Suppressor macrophage treated with lipopolysaccharide for 1 hour (primary cell): ENCODE measurements at regions not wholly inside any gene's neighbourhood (a gene's known extent, or its start where the extent isn't known, plus 50 kb on each side); places are given as distances from the start of the nearest gene placed in this dataset.

ENCODE experiments used
- DNase-seq, 3 donors: peaks; one replicate each; pipeline ENCODE4 v3.0.0-alpha.2; 2020 to 2022

DNA sequence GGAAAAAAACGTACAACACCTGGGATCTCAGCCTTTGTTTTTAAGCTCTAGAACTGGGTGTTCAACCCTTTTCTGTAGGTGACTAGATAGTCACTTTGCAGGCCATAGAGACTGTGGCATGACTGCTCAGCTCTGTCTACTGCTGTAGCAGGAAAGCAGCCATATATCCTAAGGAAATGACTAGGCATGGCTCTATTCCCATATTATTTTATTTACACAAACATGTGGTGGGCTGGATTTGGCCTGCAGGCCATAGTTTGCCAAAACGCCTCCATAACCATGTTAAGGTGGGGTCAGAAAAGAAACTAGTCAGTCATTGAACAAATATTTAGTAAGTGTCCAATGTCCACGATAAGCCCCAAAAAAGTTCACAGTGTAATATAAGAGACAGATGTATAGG, 452.5 kb downstream of the MCTP2 start:
- no peak for DNase-seq

DNA sequence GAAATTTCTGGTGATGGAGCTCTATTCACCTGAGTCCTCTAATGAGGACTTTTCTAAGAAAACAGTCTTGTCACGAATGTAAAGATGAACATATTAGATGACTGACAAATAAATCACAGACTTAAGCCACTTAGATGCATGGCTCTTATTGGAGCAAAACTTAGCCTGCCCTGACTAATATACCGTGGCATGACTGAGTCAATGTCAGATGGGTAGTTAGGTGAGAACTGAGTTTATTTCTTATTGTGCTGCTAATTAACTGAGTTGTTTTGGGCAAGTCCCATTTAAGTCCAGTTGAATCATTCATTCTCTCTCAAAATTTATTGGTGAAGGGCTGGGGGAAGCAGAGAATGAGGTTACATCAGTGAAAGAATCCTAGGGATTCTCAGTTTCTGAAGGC, 459.8 kb downstream of the MCTP2 start:
- no peak for DNase-seq

DNA sequence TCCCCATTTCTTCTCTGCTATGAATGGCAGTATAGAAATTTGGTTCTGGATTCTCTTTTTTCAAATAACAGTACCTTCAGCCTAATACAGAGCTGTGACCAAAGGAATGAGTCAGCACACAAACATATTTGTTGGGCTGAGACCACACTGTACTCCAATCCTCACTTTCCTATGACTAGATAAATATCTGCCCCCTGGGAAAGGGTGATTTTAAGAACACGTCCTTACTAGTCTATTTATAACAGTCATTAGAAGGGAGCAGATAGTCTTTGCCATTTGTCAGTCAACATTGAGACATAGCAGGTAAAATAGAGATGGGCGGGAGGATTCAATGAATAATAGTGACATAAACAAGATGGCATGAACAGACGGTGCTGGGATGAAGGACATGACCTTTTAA, 461.3 kb downstream of the MCTP2 start:
- no peak for DNase-seq

DNA sequence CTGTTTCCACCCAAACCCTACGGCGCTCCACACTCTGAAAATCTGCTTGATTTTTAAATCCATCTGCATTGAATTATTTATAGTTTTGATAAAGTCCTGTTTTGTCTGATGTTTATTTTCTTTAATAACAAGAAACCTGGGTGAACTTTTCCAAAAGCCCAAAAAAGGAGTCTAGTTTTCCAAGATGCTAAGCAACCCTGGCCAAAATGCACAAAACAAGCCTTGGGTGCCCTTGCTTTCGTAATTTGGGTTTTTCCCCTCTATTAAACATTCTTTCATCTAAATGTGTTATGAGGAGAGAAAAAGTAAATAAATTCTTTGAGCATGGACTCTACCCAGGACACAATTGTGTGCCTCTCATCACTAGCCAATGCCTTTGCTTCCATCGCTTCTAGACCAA, 468.9 kb downstream of the MCTP2 start:
- no peak for DNase-seq

DNA sequence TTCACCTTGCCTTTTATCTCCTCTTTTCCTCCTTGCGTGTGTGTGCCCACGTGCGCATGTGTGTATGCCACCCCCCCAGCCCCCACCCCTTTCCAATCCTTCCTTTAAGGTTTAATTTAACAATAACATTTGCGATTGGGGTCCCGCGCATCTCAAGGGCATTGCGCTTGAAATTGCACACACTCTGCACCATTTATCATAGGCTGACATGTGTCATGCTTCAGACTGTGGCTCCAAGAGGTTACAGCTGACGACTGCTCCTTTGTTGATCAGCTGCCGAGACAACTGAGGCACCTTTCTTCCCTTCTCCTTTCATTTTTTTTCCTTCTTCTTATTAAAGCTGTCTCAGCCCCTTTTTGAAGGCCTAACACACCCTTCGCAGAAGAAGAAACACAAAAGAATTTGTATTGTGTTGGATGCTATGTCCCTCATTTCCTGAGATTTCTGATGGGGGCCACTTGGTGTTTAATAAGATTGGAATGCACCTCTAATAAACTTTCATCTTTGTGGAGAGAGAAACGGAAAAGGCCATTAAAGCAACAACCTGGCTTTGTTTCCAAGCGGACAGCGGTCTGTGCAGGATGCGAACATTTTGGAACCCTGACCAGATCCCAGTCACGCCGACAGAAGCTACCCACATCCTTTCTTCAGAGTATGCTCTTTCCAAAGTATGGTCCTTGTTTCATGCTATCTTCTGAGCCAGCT, 470.1 kb downstream of the MCTP2 start:
- DNase-seq = no peak

DNA sequence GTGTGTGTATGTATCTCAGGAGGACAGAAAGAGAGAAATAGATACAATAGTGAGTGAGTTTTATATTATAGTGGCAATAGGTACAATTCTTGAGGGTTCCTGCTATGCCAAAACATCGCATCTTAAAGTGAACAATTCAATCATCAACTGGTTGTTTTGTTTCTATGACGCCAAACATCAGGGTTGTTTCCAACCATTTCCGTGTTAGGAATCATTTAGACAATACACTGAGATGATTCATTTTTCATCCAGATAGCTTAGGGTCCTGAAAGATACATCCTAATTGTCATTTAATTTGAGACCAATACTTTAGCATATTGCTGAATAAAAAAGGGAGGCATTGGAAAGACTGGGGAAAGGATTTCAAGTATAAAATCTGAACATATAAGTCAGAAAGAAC, 472.2 kb downstream of the MCTP2 start:
- no peak for DNase-seq

DNA sequence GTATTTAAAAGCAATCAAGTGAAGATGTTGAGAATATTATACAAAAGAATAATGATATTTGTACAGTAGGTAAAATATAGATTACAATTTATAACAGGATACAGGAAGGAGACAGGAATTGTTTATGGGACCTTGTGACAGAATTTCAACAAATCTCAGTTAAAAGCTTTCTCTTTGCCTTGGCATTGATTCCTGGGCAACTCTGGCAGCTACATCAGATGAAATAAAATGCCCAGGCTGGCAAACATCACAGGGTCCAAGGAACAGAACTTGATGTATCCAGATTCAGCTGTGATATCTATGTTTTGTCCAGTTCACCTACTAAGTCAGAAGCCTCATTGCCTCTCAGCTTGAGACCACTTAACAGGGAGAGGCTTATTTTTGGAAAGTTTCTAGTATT, 473.1 kb downstream of the MCTP2 start:
- no peak for DNase-seq

DNA sequence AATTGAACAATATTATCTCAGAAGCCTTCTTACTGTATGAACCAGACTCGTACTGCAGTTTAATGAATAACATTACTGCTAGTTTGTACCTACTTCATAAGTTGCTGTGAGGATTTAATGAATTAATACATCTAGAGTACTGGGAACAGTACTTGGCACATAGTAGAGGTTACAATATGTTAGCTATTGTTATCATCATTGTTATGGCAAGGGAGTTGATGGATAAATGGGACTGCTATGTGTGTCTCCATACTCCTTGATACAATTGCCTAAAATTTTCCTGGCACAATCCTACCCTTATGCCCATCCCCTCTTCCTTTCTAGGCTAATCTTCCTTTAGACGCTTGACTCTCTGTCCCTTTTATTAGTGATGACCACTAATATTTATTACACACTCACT, 473.6 kb downstream of the MCTP2 start:
- DNase-seq = no peak

DNA sequence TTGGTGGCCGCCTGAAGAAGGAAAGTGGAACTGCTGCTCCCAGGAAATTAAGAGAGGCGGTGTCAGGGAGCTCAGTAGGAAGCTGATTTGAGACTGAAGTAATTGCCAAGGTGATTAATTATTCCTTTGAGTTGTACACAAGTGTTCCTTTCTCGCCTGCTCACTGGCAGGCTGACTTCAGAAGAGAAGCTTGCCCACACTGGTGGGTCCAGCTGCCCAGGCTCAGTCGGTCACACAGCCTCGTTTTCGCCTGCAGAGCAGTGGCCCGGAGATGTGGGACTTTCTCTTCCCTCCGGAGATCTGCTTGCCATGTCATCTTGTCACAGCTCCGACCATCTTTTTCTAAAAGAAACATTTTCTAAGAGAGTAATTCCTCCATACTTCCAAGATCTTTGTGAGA, 478.0 kb downstream of the MCTP2 start:
- no peak for DNase-seq

DNA sequence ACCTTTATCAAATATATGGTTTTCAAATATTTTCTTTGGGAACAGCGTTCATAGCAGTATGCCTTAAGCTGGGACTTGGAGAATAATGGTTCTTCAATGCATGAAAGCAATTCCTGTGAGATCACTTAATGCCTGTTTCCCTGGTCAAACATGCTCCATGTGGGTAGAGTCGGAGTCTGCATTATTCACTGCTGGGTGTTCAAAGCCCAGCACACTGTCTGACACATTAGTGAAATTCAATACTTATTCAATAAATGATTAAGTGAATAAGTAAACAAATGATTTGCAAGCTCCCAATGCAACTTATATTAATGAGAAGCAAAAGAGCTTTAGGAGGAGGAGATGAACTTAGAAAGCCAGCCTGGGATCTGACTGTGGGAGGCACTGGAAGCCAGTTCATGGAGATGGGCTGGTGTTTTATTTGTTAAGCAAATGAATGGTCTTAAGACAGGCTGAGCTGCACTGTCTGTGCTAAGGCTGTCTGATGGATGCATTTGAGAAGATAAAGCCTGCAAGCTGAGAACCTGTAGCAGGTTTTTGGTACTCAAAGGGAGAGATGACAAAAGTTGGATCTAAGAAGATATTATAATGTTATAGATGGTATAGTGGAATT, 490.8 kb downstream of the MCTP2 start:
- no peak for DNase-seq

DNA sequence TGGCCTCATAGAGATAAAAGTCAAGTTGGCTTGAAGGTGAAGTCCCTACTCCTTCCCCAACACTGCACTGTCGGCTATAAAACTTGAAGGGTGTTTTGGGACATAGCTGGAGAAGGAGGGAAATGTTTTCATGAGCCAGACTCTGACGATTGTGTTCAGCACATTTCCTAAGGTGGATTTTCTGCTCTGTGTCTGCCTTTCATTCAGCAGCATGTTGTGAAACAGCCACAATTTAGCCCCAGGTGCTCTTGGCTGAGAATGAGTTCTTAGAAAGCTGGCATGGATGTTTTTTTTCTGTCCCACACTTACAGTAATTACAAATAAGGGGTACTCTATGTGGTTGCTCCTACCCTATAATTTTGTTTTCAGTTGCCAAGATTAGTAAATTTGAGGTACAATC, 492.4 kb downstream of the MCTP2 start:
- DNase-seq = no peak

DNA sequence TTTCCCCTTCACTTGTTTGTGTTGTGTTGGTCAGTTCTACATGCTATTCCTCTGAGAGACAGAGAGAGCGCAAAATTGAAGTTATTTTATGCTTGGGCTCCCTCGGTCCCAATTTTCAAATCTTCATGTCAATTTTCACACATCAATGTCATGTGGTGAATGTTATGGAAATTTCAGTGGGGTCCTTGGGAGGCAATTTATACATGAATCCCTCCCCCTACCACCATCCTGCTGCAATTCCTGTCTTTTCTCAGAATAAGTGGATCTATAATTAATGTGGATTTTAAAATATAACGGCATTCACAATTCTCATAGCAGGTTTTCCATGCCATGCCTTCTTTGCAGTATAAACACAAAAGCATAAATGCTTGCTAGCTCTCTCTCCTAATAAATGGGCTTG, 499.9 kb downstream of the MCTP2 start:
- no peak for DNase-seq

DNA sequence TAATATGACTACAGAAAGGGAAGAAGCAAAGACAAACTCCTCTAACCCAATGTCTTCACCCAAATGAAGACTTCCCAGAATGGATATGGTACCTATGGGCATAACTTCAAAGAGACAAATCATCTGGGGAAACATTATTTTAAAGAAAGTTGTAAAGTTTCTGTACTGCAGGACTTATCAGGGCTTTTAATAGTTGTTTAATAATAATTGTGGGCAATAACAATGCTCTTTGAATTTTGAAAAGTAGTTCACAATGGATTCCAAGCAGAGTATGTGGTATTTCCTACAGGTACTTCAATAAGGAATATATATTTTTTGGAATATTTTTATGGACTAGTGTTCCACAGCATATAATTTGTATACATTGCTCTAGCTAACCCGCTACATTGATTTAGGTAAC, 503.1 kb downstream of the MCTP2 start:
- DNase-seq = no peak

DNA sequence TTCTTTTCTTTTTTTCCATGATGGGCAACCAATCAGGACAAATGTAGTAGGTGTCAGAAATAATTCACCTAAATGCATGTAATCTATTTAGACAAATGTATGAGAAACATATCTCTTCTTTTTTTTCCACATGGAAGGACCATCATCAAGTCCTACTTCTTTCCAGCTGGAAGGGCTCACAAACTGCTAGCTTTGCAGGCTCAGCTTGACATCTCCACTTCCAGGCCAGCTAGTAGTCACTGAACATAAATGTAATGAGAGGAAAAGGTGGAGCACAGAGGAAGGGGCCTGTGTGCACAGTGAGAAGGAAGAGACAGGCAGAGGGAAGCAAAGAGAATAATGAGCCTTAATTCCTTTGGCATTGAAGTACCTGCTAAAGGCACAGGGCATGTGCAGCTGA, 504.9 kb downstream of the MCTP2 start:
- no peak for DNase-seq

DNA sequence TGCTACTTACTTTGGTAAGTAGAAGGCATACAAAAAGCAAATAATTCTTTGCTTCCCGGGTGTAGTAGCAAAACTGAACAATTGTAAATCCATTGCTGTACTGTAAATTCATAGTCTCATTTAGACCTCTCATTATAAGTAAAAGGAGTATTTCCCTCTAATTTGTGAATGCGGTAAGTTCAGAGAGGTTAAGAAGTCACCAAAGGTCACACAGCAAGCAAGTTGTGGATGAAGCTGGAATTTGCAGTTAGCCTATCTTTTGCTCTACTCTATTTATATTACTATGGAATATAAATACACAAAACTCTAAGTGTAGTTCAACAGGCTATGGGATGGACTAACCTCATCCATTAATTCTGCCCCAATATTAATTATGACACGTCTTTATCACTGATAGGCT, 508.3 kb downstream of the MCTP2 start:
- DNase-seq = no peak

DNA sequence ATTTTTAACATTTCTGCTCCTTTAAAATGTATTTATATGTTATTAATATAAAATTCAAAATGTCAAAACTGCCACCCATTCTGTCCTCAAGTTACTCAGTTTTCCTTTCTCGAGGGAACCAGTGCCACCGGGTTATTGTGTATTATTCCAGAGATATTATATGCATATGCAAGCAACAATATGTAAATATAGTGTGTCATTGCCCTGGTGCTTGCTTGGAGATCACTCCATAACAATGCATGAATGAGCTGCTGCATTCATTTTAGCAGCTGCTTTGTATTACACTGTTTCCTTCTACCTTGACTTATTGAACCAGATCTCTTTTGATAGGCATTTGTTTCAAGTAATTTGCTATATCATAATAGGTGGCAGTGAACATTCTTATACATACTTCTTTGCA, 509.1 kb downstream of the MCTP2 start:
- DNase-seq = no peak

DNA sequence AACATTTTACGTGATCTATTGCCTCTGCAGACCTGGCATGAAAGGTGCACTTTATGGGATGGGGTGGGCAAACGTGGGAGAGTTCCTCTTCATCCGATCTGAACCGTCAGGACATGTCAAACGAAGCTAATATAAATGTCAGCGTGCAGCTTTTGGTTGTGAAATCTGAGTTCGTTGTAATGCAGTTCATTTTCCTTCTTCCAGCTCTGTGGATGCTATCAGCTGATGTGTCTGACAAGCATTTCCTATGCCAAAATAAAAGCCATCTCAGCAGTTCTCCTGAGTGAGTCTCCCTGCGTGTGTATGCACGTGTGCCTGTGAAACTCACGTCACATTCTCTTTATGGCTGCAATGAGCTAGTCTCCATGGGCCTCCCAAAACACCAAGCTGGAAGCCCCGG, 512.3 kb downstream of the MCTP2 start:
- no peak for DNase-seq

DNA sequence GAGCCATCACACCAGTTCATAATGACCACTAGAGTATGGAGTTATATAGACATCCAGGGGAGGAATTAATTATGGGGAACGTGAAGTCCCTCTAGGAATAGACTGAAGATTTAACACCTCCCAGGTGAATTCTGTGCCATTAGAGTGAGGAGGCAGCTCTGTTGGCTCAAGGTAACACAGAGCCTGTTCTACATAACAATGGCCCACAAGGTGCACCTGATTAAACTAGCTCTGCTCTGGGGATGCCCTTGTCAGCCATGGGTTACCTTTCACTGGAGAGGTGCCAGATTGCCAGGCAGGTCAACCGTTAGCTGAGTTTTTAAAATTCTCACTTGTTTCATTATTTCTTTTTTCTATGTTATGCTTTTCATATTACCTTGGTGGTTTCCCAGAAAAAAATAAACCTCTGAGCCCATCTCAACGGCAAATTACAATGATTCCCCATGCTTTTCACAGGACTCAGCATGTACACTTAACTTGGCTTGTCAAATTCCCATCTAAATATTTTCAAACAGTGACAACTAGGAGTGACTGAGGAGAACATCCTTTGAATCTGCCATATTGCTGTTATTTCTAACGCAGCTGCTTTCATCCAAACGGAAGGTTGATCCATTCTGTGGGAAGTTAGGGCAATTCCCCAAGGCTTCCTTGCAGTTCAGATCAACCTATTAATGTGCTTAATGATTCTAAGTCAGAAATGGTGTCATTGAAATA, 512.9 kb downstream of the MCTP2 start:
- DNase-seq = no peak

DNA sequence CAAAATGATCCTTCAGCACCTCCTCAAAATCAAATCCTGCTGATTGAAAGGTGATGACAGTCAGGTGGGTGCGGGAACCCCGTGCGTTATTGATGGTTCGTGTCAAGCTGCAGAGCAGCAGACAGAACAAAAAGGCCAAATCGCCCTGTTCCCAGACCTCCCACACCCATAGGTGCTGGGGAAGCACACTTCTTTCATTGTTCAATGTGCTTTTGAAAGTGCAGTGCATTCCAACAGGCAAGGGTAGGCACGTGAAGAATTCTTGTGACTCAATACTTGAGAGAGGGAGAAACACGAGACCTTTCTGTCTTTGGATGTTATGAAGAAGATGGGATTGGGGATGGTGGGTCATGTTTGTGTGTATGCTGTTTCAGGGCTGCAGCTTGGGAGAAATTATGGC, 514.0 kb downstream of the MCTP2 start:
- no peak for DNase-seq

DNA sequence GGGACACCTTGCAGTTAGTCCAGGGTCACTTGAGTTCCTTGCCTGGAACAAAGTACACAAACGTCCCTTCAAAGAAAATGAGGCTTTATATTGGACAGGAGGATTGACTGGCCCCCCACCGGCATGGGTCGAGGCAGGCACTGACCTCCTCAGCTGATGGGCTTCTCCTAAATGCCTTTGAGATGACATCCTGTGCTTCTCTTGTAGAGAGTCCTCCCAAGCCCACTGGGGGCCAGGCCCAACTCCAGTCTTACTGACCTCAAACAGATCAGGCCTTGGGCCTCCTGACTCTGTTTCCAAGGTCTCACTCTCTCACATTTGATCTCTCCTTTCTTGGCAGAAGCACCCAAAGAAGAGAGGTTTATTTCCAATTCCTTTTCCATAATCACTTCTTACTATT, 516.1 kb downstream of the MCTP2 start:
- DNase-seq = no peak

DNA sequence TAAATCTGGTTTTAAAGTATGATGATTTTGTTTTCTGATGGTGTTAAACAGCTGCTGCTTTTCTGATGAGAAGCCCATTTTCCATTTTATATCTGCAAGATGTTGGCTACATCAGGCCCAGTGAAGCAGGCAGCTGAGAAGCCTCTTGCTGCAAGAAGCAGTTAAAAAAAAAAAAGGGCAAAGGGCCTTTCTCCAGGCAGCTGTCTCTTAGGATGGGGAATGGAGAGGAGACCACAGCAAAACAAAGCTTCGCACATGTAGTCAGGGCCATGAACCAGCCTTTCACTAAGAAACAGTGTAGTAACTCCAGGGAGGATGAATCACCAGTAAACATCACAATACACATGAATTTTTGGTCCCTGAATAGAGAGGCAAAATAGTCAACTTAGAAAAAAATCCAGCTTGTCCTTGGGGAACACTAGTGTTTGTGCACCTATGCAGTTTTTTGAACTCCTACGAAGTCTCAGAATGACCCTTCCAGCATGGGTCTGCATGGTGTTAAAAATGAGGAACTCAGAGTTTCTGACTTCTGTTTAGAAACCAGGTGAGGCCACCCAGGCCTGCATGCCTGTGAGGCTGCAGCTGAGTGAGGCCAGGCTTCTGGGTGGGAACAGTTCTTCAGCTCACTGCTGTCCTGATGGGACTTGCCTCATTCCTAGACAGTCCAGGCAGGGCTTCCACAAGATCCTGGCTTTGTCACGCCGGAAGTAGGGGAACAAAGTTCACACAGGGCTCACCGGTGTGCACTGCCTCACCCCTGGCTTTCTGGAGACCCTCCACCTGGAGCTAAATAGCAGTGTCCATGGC, 518.7 kb downstream of the MCTP2 start:
- no peak for DNase-seq

DNA sequence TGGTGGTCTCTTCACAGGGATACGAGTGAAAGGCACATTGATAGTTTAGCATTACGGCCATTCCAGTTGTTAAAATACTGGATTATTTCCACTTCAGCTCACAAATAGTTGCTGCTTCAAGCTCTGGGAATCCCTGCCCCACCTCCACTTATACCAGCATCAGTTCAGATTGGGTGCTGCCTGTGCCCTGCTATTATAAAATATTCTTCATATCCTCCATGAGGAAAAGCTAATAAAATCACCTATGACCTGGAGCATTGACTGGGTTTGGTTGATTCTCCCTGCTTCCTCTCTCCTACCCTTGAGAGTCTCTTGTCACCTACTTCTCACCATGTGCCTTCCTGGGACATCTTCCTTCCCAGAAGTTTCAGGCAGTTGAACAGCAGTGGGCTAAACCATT, 529.0 kb downstream of the MCTP2 start:
- DNase-seq = no peak

DNA sequence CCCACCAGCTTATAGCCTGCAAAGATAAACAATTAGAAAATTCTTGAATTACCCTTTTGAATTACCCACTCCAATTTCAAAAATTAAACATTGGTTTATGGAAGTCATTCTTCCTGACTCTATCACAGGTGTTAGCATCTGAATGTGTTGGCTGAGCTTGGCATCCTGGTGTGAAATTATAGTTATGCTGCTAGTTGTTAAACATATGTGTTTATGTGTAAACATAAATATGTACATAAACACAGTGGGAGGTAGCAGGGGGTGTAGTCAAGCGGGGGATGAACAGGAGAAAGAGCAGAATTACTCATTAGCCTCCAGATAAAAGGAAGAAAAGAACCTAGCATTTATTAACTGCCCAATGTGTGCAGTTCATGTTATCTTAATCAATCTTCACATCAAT, 530.2 kb downstream of the MCTP2 start:
- DNase-seq = no peak

DNA sequence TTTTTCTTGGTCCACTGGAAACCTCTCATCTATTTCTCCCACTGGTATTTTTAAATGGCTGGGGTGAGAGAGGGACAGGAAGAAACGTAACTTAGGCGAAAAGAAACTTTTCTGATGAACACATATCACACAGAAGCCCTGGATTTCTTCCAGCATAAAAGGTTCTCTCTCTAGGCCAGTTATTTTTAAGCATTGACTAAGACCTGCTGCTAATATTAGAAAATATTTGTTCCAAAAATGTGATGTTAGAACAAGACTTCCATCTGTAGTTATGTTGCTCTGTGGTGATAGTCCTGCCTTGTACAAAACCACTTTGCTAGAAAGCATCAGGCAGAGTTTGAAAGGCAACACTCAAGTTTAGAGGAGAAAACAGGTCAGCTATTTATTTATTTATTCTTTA, 537.7 kb downstream of the MCTP2 start:
- DNase-seq = no peak
